Kidney epithelial cell (primary cell): ENCODE measurements at regions not wholly inside any gene's neighbourhood (a gene's known extent, or its start where the extent isn't known, plus 50 kb on each side); places are given as distances from the start of the nearest gene placed in this dataset.

Source experiments
- DNase-seq: peaks from one replicate; pipeline ENCODE4 v3.0.0-alpha.2; 2010; ENCODE audit warnings: low read depth
- H3K27me3 ChIP-seq: 2 replicates; pipeline ENCODE4 v1.6.0; 2011; ENCODE audit warnings: low read length; ENCODE audit not compliant: control insufficient read depth, insufficient read depth
- H3K36me3 ChIP-seq: 2 replicates; pipeline ENCODE4 v1.5.1; 2011; ENCODE audit warnings: low read length; ENCODE audit not compliant: control insufficient read depth, insufficient read depth
- H3K4me3 ChIP-seq: 2 replicates; pipeline ENCODE4 v1.5.1; 2011; ENCODE audit warnings: low read depth, mild to moderate bottlenecking, control low read depth, low read length
- CTCF ChIP-seq: IDR thresholded peaks from 2 replicates; pipeline ENCODE4 v1.5.1; 2011; ENCODE audit warnings: mild to moderate bottlenecking, moderate library complexity, low read length, control low read depth, inconsistent platforms; ENCODE audit not compliant: insufficient read depth, poor library complexity, severe bottlenecking

- Histone ChIP-seq H3K4me3 (no peak overlapping the region), H3K36me3 (no peaks in the 10 kb centered on the region), H3K27me3 (peaks cover 2% of the 10 kb centered on the region)
- no peak for TF ChIP-seq CTCF
- no peak for DNase-seq
These were observed 611.4 kb upstream of the CDH5 start for GRCh38 chr16:65754820-65755691.

DNA sequence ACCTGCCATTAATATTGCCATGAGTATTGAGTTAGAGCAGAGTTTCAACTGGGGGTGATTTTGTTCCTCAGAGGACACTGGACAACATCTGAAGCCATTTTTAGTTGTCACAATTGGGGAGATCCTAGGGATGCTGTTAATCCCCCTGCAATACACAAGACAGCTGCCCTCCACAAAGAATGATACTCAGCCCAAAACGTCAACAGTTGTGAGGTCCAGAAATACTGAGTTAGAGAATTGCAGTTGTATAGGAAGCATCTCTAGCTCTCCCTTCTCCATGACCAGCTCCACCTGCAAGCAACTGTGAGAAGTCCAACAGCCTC, 614.0 kb upstream of the CDH5 start:
- no peak for TF ChIP-seq CTCF
- H3K36me3 ChIP-seq: no peaks in the 10 kb centered on the region
- no peak for DNase-seq
- H3K4me3 ChIP-seq: no peak overlapping the region
- peaks cover 2% of the 10 kb centered on the region for H3K27me3 ChIP-seq

DNA sequence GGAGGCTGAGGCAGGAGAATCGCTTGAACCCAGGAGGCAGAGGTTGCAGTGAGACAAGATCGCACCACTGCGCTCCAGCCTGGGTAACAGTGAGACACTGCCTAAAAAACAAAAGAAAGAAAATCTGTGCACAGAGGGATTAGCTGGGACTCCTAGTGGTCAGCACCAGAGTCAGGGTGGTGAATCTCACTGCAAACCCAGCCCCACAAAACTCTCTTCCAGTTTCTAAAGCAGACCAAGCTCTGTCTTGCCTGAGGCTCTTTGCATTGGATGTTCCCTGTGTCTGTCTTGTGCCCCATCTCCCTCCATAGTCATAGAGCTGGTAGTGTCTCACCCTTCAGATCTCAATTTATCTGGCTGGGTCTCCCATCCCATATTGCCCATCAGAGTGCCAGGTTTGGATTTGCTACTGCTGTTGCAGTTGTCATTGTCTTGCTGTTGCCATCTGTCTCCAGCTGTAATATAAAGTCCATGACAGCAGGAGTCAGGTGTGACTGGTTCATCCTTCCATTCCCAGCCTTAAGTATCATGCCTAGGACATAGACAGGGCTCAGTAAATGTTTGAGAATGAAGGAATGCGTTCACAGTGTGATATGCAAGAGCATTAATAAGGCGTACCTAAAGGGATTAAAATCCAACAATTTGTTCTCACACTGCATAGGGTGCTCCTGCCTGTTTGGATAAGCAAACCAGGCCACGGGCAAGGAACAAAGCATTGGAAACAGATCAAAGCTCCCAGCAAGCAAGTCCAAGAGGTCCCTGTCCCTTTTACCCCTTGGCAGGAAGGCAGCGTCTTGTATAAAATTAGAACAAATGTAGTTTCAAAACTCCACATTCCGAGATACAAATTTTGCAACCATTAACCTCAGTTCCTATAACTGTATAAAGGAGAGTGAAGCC, 614.6 kb upstream of the CDH5 start:
- TF ChIP-seq CTCF: no peak
- no peak for DNase-seq

GRCh38 chr16:65749506-65749905, 617.0 kb upstream of the CDH5 start:
- Histone ChIP-seq H3K36me3 (no peaks in the 10 kb centered on the region), H3K4me3 (no peak overlapping the region), H3K27me3 (peaks cover 2% of the 10 kb centered on the region)
- TF ChIP-seq CTCF: no peak
- no peak for DNase-seq

More for the DNA sequence above, 614.6 kb upstream of the CDH5 start:
- H3K27me3 ChIP-seq: peaks cover 2% of the 10 kb centered on the region
- H3K4me3 ChIP-seq: no peak overlapping the region
- H3K36me3 ChIP-seq: no peaks in the 10 kb centered on the region

DNA sequence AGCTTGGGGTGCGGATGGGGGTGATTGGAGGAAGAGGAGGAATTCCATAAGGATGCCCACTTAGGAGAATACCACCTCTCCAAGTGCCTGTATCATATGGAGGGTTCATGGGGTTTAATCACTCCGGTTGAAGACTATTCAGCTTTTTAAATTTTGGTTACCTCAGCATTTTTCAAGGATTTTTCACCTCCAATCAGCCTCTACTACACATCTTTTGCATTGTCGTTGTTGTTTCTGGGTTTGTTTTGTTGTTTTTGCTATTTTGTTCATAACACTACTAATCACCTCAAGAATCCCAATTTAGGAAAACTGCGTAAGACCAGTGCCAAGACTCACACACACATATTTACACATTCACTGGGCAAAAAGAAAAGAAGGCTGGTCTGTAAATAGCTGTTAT, 619.5 kb upstream of the CDH5 start:
- Histone ChIP-seq H3K27me3 (peaks cover 2% of the 10 kb centered on the region), H3K4me3 (no peak overlapping the region), H3K36me3 (no peaks in the 10 kb centered on the region)
- DNase-seq: no peak
- TF ChIP-seq CTCF: no peak
